Endodermal cell (in vitro differentiated cells): ENCODE measurements at regions not wholly inside any gene's neighbourhood (a gene's known extent, or its start where the extent isn't known, plus 50 kb on each side); places are given as distances from the start of the nearest gene placed in this dataset.

Experiments used
- DNase-seq: peaks from one replicate; pipeline ENCODE4 v3.0.0-alpha.2; 2017
- H3K27ac ChIP-seq: 2 replicates; pipeline ENCODE4 v1.5.1; 2013; ENCODE audit warnings: mild to moderate bottlenecking, low read depth, low read length, moderate library complexity
- H3K27me3 ChIP-seq: 2 replicates; pipeline ENCODE4 v1.6.1; 2013; ENCODE audit warnings: mild to moderate bottlenecking, low read length, moderate library complexity; ENCODE audit not compliant: insufficient read depth, control insufficient read depth, poor library complexity, severe bottlenecking
- H3K36me3 ChIP-seq: 2 replicates; pipeline ENCODE4 v1.7.0; 2013; ENCODE audit warnings: mild to moderate bottlenecking, low read length, moderate library complexity; ENCODE audit not compliant: control insufficient read depth, insufficient read depth
- H3K4me1 ChIP-seq: one replicate; pipeline ENCODE4 v1.7.0; 2013; ENCODE audit warnings: low read length; ENCODE audit not compliant: control insufficient read depth, insufficient read depth
- H3K4me3 ChIP-seq: 2 replicates; pipeline ENCODE4 v1.5.1; 2013; ENCODE audit warnings: mild to moderate bottlenecking, low read length, moderate library complexity
- H3K9ac ChIP-seq: 2 replicates; pipeline ENCODE4 v1.6.1; 2013; ENCODE audit warnings: mild to moderate bottlenecking, low read length, moderate library complexity; ENCODE audit not compliant: poor library complexity, severe bottlenecking; ENCODE audit errors: extremely low read depth
- H3K9me3 ChIP-seq: 2 replicates; pipeline ENCODE4 v1.6.1; 2013; ENCODE audit warnings: mild to moderate bottlenecking, low read length, moderate library complexity; ENCODE audit not compliant: control insufficient read depth
- H3K27ac Mint-ChIP-seq: 2 replicates; pipeline ENCODE4 v1.8.0; 2020; ENCODE audit warnings: mixed read lengths
- H3K27me3 Mint-ChIP-seq: 2 replicates; pipeline ENCODE4 v1.8.0; 2021; ENCODE audit warnings: mild to moderate bottlenecking, mixed read lengths; ENCODE audit not compliant: insufficient read depth
- H3K36me3 Mint-ChIP-seq: 2 replicates; pipeline ENCODE4 v1.8.0; 2020; ENCODE audit warnings: low read depth, mixed read lengths
- H3K4me1 Mint-ChIP-seq: 2 replicates; pipeline ENCODE4 v1.8.0; 2020; ENCODE audit warnings: mixed read lengths
- H3K4me3 Mint-ChIP-seq: 2 replicates; pipeline ENCODE4 v1.8.0; 2020; ENCODE audit warnings: mild to moderate bottlenecking, moderate library complexity, mixed read lengths
- H3K9me3 Mint-ChIP-seq: 2 replicates; pipeline ENCODE4 v1.8.0; 2020; ENCODE audit warnings: mild to moderate bottlenecking, mixed read lengths
- WGBS, 2 experiments: methylation state at CpG; one replicate each; pipeline versions ENCODE4 v1.1.5 to v1.1.7; 2013; ENCODE audit warnings: missing lambda C conversion rate in 2 of 2, mixed read lengths in 1 of 2; ENCODE audit not compliant: insufficient coverage in 1 of 2, insufficient read length in 1 of 2; 5-methylcytosine and 5-hydroxymethylcytosine counted together
- TF ChIP-seq, protein P1 (sequence below): fragments of 200-600 bp; sonication (generic); conservative IDR thresholded peaks from 2 replicates; pipeline ENCODE4 v1.5.0; 2021; ENCODE audit warnings: antibody characterized with exemption, mild to moderate bottlenecking

DNA sequence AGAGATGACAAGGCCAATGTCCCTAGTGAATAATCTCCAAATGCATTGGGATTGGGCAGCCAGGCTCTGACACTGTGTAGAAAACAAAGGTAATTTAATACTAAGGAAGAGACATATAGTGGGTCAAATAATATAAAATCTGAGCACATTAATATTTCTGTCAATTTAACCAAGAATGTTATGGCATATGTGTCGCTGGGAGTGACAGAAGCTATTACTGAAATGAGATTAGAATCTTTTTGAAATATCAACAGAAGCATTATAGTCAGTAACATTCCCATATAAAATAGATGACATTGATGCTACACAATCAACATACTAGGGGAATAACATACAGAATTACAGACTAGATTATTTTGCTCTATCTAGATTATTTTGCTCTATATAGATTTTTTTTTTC is 114.0 kb downstream of the BLID start:
- Histone ChIP-seq H3K27ac (no peak overlapping the region), H3K27me3 (no peaks in the 10 kb centered on the region), H3K36me3 (no peaks in the 10 kb centered on the region), H3K9ac (no peak overlapping the region), H3K9me3 (no peaks in the 10 kb centered on the region), H3K4me3 (no peak overlapping the region), H3K4me1 (no peaks in the 10 kb centered on the region)
- no peak overlapping the region for H3K4me3 Mint-ChIP-seq
- no peaks in the 10 kb centered on the region for H3K9me3 Mint-ChIP-seq
- no peaks in the 10 kb centered on the region for H3K4me1 Mint-ChIP-seq
- WGBS, 2 experiments, result 88% methylated on average over 1 of the region's 1 CpG; no CpG with 5 or more reads in 1 of the 2 experiments
- H3K27ac Mint-ChIP-seq, result no peak overlapping the region
- H3K36me3 Mint-ChIP-seq, result no peaks in the 10 kb centered on the region
- TF ChIP-seq, protein P1, sequence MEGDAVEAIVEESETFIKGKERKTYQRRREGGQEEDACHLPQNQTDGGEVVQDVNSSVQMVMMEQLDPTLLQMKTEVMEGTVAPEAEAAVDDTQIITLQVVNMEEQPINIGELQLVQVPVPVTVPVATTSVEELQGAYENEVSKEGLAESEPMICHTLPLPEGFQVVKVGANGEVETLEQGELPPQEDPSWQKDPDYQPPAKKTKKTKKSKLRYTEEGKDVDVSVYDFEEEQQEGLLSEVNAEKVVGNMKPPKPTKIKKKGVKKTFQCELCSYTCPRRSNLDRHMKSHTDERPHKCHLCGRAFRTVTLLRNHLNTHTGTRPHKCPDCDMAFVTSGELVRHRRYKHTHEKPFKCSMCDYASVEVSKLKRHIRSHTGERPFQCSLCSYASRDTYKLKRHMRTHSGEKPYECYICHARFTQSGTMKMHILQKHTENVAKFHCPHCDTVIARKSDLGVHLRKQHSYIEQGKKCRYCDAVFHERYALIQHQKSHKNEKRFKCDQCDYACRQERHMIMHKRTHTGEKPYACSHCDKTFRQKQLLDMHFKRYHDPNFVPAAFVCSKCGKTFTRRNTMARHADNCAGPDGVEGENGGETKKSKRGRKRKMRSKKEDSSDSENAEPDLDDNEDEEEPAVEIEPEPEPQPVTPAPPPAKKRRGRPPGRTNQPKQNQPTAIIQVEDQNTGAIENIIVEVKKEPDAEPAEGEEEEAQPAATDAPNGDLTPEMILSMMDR, result no peak
- no peaks in the 10 kb centered on the region for H3K27me3 Mint-ChIP-seq
- DNase-seq, result no peak

DNA sequence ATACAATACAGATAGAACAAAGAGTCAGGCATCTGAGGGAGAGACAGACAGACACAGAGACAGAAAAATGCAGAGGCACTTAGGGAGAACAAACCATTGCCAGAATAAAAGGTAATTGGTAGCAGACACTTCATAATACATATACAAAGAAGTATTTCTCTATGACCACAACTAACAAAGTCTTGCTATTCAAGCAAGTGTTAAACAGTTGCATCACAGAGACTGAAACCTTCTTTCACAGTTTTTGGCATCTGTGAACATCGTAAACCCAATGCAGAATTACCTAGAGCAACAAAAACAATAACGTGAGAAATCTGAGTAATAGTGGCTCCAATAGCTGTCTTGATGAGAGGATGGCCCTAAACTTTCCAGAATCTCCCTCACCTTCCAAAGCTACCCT is 116.4 kb downstream of the BLID start:
- H3K9ac ChIP-seq, result no peak overlapping the region
- no peaks in the 10 kb centered on the region for H3K36me3 ChIP-seq
- TF ChIP-seq, protein P1, result no peak
- no peak overlapping the region for H3K27ac ChIP-seq
- Mint-ChIP-seq H3K4me3 (no peak overlapping the region), H3K9me3 (peaks cover under 1% of the 10 kb centered on the region), H3K4me1 (no peaks in the 10 kb centered on the region), H3K27ac (no peak overlapping the region), H3K36me3 (no peaks in the 10 kb centered on the region), H3K27me3 (no peaks in the 10 kb centered on the region)
- H3K9me3 ChIP-seq, result no peaks in the 10 kb centered on the region
- H3K4me1 ChIP-seq, result no peaks in the 10 kb centered on the region
- H3K4me3 ChIP-seq, result no peak overlapping the region
- no peaks in the 10 kb centered on the region for H3K27me3 ChIP-seq
- 94 to 100% methylated on average over 1 to 2 of the region's 2 CpGs for WGBS, 2 experiments
- DNase-seq, result no peak

DNA sequence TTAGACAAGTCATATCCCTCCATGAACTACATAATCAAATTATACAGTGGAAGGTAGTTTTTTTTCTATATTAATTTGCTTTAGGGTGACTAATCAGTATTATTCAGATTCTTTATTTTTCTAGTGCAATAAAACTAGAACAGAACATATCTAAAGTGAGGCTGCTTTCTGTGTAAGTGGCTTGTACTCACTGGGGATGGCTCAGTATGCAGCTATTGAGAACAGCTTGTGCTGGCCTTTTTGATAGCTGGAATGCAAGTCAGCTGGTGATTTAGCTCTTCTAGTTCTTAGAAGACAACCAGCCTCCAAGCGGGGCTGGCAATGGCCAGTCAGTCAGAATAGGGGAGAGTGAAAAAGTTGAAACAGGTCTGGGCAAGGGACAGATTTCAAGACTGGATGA is 119.4 kb downstream of the BLID start:
- no peaks in the 10 kb centered on the region for H3K27me3 Mint-ChIP-seq
- no peak for DNase-seq
- no peak overlapping the region for H3K27ac Mint-ChIP-seq
- H3K9me3 Mint-ChIP-seq, result peaks cover 5% of the 10 kb centered on the region
- no peaks in the 10 kb centered on the region for H3K4me1 Mint-ChIP-seq
- H3K27me3 ChIP-seq, result no peaks in the 10 kb centered on the region
- TF ChIP-seq, protein P1, result no peak
- H3K9ac ChIP-seq, result no peak overlapping the region
- no peaks in the 10 kb centered on the region for H3K36me3 Mint-ChIP-seq
- no peak overlapping the region for H3K27ac ChIP-seq
- 91% methylated on average over 1 of the region's 1 CpG; no CpG with 5 or more reads in 1 of the 2 experiments for WGBS, 2 experiments
- H3K4me1 ChIP-seq, result no peaks in the 10 kb centered on the region
- H3K9me3 ChIP-seq, result no peaks in the 10 kb centered on the region
- H3K4me3 ChIP-seq, result no peak overlapping the region
- H3K4me3 Mint-ChIP-seq, result no peak overlapping the region
- H3K36me3 ChIP-seq, result no peaks in the 10 kb centered on the region
